NCI-H446 (cell line): ENCODE measurements at regions not wholly inside any gene's neighbourhood (a gene's known extent, or its start where the extent isn't known, plus 50 kb on each side); places are given as distances from the start of the nearest gene placed in this dataset.

Experiments
- DNase-seq, 2 experiments: peaks; one replicate each; lab custom pipeline; 2025; lab: John Stamatoyannopoulos, UW

GRCh38 chr4:30314001-30314400 lies 406.2 kb upstream of the PCDH7 start:
- DNase-seq = no peak

GRCh38 chr4:30330894-30331652 lies 389.1 kb upstream of the PCDH7 start:
- DNase-seq = no peak

GRCh38 chr4:30341731-30342130 lies 378.4 kb upstream of the PCDH7 start:
- no peak for DNase-seq

DNA sequence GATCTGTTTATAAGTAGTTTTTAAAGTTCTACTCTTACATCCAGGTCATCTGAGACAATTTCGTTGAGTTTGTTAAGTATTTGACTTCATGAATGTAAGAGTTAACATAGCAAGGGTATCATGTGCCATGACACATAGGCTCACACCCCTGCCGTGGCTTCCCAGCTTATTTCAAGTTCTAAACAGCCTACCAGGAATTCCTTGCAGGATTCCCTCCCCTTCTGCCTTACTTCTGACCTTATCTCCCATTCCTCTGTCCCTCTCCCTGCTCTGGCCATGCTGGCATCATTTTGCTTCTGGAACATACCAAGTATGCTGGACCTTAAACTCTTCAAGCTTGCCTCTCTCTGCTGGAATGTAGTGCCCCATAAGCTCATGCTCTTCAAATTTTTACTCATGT lies 369.9 kb upstream of the PCDH7 start:
- DNase-seq = no peak

DNA sequence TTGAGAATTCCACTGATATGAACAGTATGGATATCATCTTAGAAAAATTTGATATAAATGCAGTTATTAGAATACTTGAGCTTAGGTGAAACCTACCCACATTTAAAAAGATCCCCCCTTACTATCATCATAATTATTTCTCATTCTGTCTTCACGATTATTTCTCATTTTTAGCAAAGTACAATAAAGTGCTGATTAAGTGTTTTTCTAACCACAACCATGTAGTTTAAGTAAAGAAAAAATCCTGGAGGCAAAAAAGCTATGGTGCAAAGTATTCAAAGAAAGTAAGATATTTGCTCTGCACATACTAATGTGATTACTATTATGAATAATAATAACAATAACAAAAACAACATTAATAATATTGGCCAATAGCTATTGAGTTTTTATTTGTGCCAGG lies 365.6 kb upstream of the PCDH7 start:
- DNase-seq = no peak

- DNase-seq = no peak
Observed at GRCh38 chr4:30362436-30362835, 357.7 kb upstream of the PCDH7 start.

GRCh38 chr4:30370105-30370504 lies 350.1 kb upstream of the PCDH7 start:
- DNase-seq = no peak

- DNase-seq = peak in 1 of 2 experiments; percentile 68
Observed at GRCh38 chr4:30380404-30380998, 339.7 kb upstream of the PCDH7 start.

- no peak for DNase-seq
Observed at GRCh38 chr4:30385650-30386049, 334.5 kb upstream of the PCDH7 start.

DNA sequence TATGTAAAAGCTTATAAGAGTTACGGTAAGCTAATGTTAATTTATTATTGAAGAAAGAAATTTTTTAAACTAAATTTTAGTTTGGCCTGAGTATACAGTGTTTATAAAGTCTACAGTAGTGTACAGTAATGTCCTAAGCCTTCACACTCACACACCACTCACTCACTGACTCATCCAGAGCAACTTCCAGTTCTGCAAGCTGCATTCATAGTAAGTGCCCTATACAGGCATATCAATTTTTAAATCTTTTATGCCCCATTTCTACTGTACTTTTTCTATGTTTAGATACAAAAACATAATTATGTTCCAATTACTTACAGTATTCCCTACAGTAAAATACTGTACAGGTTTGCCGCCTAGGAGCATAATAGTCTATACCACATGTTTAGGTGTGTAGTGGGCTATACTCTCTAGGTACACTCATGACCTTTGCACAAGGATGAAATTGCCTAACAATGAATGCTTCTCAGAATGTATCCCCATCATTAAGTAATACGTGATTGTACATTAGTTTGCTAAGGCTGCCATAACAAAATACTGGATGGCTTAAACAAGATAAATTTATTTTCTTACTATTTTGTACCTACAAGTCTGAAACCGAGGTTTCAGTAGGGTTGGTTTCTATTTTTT lies 333.8 kb upstream of the PCDH7 start:
- no peak for DNase-seq

DNA sequence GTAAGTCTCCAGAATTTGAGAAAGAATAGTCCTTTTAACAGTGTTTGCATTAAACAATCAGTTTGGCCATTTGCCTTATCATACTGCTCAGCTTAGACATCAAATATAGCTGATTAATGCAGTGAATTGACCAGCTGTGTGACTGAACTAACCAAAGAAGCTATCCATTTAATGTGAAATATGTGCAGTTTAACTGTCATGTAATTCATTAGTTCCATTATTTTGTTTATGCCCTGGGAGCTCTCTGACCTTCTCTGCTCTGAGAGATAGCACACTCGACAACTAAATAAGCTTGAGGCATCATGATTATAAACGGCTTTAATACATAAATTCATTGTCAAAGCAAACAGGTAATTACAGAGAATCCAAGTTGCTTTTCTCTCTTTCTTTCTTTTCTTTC lies 324.3 kb upstream of the PCDH7 start:
- DNase-seq = no peak

GRCh38 chr4:30396772-30397475 lies 323.2 kb upstream of the PCDH7 start:
- no peak for DNase-seq

DNA sequence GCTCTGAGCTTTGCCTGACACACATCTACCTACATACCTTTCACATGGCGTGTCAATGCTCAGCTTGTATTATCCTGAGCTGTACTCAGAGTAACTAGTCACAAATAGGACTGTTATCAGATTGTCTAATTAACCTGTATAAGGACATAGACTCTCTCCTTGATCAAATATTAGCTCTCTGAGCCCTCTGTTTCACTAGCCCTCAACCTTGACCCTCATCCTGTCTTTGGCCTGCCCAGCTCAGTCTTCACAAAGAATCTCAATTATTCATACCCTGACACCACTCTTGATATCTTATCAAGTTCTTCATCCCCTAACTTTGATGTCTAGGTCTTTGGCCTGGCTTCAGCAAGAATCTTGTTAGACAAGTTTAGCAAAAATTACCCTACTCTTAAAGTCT lies 320.7 kb upstream of the PCDH7 start:
- no peak for DNase-seq

GRCh38 chr4:30402276-30402675 lies 317.9 kb upstream of the PCDH7 start:
- DNase-seq = no peak

- no peak for DNase-seq
Observed at GRCh38 chr4:30413915-30414314, 306.3 kb upstream of the PCDH7 start.

- no peak for DNase-seq
Observed at GRCh38 chr4:30416547-30416946, 303.6 kb upstream of the PCDH7 start.

GRCh38 chr4:30427932-30428331 lies 292.2 kb upstream of the PCDH7 start:
- no peak for DNase-seq

DNA sequence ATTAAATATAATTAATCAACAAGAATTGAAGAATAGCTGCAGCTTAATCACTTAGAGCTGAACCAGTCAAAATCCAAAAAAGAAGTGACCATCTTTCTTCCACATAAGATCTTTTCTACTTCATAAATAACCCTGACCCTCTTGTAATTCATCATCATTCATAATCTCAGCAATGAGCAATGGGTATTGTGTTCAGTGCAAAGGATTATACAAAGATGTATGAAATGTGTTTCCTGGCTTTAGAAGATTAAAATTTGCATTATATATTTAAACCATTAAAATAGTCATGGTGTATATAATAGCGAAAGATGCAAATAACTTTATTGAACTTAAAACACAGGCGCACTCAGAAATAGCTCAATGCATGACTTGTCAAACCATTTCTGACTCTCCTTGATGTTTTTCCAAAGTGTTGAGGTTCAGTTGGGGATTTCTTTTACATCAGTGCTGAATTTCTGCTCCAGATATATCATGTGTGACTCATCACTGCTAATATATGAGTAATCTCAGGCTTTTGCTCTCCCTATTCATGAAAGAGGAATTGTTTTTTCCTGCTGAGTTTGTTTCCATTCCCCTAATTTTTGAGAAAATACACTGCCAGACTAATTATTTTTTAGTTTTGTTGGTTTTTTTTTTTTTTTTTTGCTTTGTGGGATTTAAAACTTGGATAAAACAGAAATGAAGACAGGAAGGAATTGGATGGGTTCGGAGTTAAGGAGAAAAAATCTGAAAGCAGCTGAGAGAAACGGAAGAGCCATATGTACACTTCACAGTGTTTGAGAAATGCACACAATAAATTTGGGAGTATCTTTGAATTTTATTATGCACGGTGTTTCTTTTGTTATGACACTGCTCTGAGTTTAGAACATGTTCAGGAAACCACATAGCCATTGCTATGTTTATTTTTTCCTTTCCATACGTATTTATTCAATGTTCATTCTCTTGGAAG lies 290.1 kb upstream of the PCDH7 start:
- no peak for DNase-seq

DNA sequence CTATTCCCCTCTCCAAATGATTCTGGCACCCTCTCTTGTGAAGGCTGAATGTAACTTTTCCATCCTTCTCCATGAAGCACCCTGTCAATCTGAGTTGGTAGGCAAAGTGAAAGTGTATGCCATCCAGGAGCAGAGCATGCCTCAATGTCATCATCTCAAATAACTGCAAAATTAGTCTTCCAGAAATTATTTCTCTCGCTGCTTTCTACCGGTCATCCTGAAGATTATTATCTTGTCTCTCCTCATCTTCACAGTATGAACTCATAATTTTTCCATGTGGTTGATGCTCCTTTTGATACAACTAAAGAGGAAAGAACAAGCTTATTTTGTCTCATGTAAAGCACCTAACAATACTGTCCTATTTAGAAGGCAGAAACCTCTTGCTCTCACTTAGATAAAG lies 285.5 kb upstream of the PCDH7 start:
- no peak for DNase-seq

DNA sequence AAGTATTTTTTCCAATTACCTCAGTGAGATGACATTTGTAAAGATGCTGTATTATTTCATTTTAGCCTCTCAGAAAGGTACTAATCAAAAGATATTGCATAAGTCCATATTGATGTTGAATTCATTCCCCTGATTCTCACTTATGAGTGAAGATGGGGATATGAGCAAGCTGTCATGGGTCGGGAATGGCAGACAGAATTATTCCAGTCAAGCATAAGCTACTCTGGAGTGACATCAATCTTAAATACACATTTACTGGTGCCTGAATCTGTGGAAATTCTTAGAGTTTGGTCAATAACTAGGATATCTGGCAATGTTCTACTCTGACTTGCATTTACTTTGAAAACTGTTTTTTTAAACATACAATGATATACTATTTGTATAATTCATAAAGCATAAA lies 283.8 kb upstream of the PCDH7 start:
- no peak for DNase-seq

DNA sequence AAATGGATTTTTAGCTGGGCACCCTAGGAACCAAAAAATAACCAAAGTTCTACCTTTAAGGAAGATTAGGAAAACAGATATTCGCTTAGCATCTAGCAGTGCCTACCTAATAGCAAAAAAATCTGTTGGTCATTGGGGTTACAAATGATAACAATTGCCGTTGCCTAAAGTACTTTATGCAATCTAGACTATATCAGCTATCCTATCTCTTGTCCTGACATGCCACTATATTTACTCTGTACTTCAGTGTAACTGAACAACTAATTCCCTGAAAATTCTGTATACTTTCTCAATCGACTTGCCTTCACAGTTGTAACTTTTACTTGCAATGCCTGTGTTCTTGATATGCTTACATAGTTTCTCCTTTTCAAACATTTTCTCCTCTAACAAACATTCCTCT lies 282.9 kb upstream of the PCDH7 start:
- no peak for DNase-seq

GRCh38 chr4:30443289-30443688 lies 276.9 kb upstream of the PCDH7 start:
- DNase-seq = no peak
